H9 (cell line): ENCODE measurements at regions not wholly inside any gene's neighbourhood (a gene's known extent, or its start where the extent isn't known, plus 50 kb on each side); places are given as distances from the start of the nearest gene placed in this dataset.

Experiments used
- DNase-seq: peaks from one replicate; pipeline ENCODE4 v3.0.0-alpha.2; 2017
- H2AFZ ChIP-seq: one replicate; pipeline ENCODE4 v1.6.1; 2013; ENCODE audit warnings: mild to moderate bottlenecking, low read length, control low read depth, moderate library complexity
- H2AK5ac ChIP-seq: 2 replicates; pipeline ENCODE4 v1.6.1; 2013; ENCODE audit warnings: low read length, control low read depth, mixed read lengths; ENCODE audit not compliant: insufficient read length
- H2BK120ac ChIP-seq: one replicate; pipeline ENCODE4 v1.6.1; 2013; ENCODE audit warnings: low read depth, mild to moderate bottlenecking, low read length, control low read depth, inconsistent platforms; ENCODE audit not compliant: poor library complexity, severe bottlenecking
- H2BK12ac ChIP-seq: 2 replicates; pipeline ENCODE4 v1.6.1; 2013; ENCODE audit warnings: low read length, control low read depth, mixed read lengths, low read depth; ENCODE audit not compliant: insufficient read length
- H2BK15ac ChIP-seq: 2 replicates; pipeline ENCODE4 v1.6.1; 2013; ENCODE audit warnings: low read depth, low read length, control low read depth
- H2BK20ac ChIP-seq: one replicate; pipeline ENCODE4 v1.6.1; 2013; ENCODE audit warnings: low read depth, mild to moderate bottlenecking, low read length, control low read depth, inconsistent platforms; ENCODE audit not compliant: poor library complexity, severe bottlenecking
- H2BK5ac ChIP-seq: 2 replicates; pipeline ENCODE4 v1.6.1; 2013; ENCODE audit warnings: low read length, control low read depth, mixed read lengths; ENCODE audit not compliant: insufficient read length
- H3K14ac ChIP-seq: 2 replicates; pipeline ENCODE4 v1.6.1; 2013; ENCODE audit warnings: low read length, control low read depth; ENCODE audit not compliant: insufficient read depth
- H3K18ac ChIP-seq: 2 replicates; pipeline ENCODE4 v1.6.1; 2013; ENCODE audit warnings: low read depth, mild to moderate bottlenecking, mixed read lengths, low read length, control low read depth; ENCODE audit not compliant: insufficient read length
- H3K23ac ChIP-seq: 2 replicates; pipeline ENCODE4 v1.6.1; 2013; ENCODE audit warnings: low read length, control low read depth, mixed read lengths, low read depth; ENCODE audit not compliant: insufficient read length
- H3K23me2 ChIP-seq: 2 replicates; pipeline ENCODE4 v1.6.1; 2013; ENCODE audit warnings: low read depth, mild to moderate bottlenecking, mixed read lengths, low read length, control low read depth; ENCODE audit not compliant: insufficient read length, poor library complexity, severe bottlenecking
- H3K27ac ChIP-seq: 2 replicates; pipeline ENCODE4 v1.5.1; 2013; ENCODE audit warnings: low read length, control low read depth, mixed read lengths, low read depth; ENCODE audit not compliant: insufficient read length
- H3K27me3 ChIP-seq: 2 replicates; pipeline ENCODE4 v1.6.1; 2013; ENCODE audit warnings: low read length, control low read depth, inconsistent platforms; ENCODE audit not compliant: insufficient read depth
- H3K4ac ChIP-seq: 2 replicates; pipeline ENCODE4 v1.6.1; 2013; ENCODE audit warnings: low read depth, mild to moderate bottlenecking, control low read depth, inconsistent platforms, low read length, moderate library complexity
- H3K4me1 ChIP-seq: 2 replicates; pipeline ENCODE4 v1.6.1; 2013; ENCODE audit warnings: low read length, control low read depth, inconsistent platforms; ENCODE audit not compliant: insufficient read depth
- H3K4me2 ChIP-seq: 2 replicates; pipeline ENCODE4 v1.6.1; 2013; ENCODE audit warnings: low read length, control low read depth, mixed read lengths; ENCODE audit not compliant: insufficient read length, insufficient read depth
- H3K56ac ChIP-seq: 2 replicates; pipeline ENCODE4 v1.6.1; 2013; ENCODE audit warnings: low read depth, mild to moderate bottlenecking, mixed read lengths, low read length, control low read depth; ENCODE audit not compliant: insufficient read length
- H3K79me1 ChIP-seq: 2 replicates; pipeline ENCODE4 v1.6.1; 2013; ENCODE audit warnings: low read depth, mild to moderate bottlenecking, moderate library complexity, low read length, control low read depth, inconsistent platforms; ENCODE audit not compliant: insufficient read depth, poor library complexity, severe bottlenecking
- H3K79me2 ChIP-seq: 2 replicates; pipeline ENCODE4 v1.6.1; 2013; ENCODE audit warnings: low read length, control low read depth, inconsistent platforms; ENCODE audit not compliant: insufficient read depth
- H3K9ac ChIP-seq: 2 replicates; pipeline ENCODE4 v1.6.1; 2013; ENCODE audit warnings: low read length, control low read depth, mixed read lengths; ENCODE audit not compliant: insufficient read length; ENCODE audit errors: extremely low read depth
- H3K9me3 ChIP-seq: one replicate; pipeline ENCODE4 v1.6.1; 2013; ENCODE audit warnings: low read depth, low read length, inconsistent platforms; ENCODE audit not compliant: control insufficient read depth
- H3T11ph ChIP-seq: one replicate; pipeline ENCODE4 v1.6.1; 2013; ENCODE audit warnings: mild to moderate bottlenecking, low read length, control low read depth, inconsistent platforms
- H4K20me1 ChIP-seq: one replicate; pipeline ENCODE4 v1.6.1; 2013; ENCODE audit not compliant: control insufficient read depth, insufficient read length, insufficient read depth
- H4K5ac ChIP-seq: 2 replicates; pipeline ENCODE4 v1.6.1; 2013; ENCODE audit warnings: low read depth, mild to moderate bottlenecking, mixed read lengths, low read length, control low read depth; ENCODE audit not compliant: insufficient read length
- H4K8ac ChIP-seq: replicated peaks from 2 replicates; pipeline ENCODE4 v1.6.1; 2013; ENCODE audit warnings: low read length, control low read depth, mixed read lengths, low read depth; ENCODE audit not compliant: insufficient read length
- H4K91ac ChIP-seq: 2 replicates; pipeline ENCODE4 v1.6.1; 2013; ENCODE audit warnings: low read depth, mild to moderate bottlenecking, moderate library complexity, mixed read lengths, low read length, control low read depth; ENCODE audit not compliant: insufficient read length
- H3K27ac Mint-ChIP-seq, 3 experiments: 2 replicates in 2 of 3; 3 replicates in 1 of 3; pipeline ENCODE4 v1.8.0; 2020 to 2021; ENCODE audit warnings: mixed read lengths in 3 of 3, mild to moderate bottlenecking in 1 of 3, moderate library complexity in 1 of 3
- H3K27me3 Mint-ChIP-seq: 2 replicates; pipeline ENCODE4 v1.8.0; 2021; ENCODE audit warnings: low read depth, mild to moderate bottlenecking, moderate library complexity, mixed read lengths
- H3K36me3 Mint-ChIP-seq, 3 experiments: 2 replicates in 2 of 3; 3 replicates in 1 of 3; pipeline ENCODE4 v1.8.0; 2020 to 2021; ENCODE audit warnings: low read depth in 3 of 3, mixed read lengths in 3 of 3; ENCODE audit not compliant: insufficient read depth in 1 of 3
- H3K4me1 Mint-ChIP-seq, 2 experiments: 2 replicates each; pipeline ENCODE4 v1.8.0; 2020; ENCODE audit warnings: mixed read lengths in 2 of 2
- H3K4me3 Mint-ChIP-seq, 2 experiments: 2 replicates in 1 of 2; 3 replicates in 1 of 2; pipeline ENCODE4 v1.8.0; 2020 to 2021; ENCODE audit warnings: mild to moderate bottlenecking in 2 of 2, mixed read lengths in 2 of 2, moderate library complexity in 1 of 2
- H3K9me3 Mint-ChIP-seq, 2 experiments: 2 replicates in 1 of 2; 3 replicates in 1 of 2; pipeline ENCODE4 v1.8.0; 2020; ENCODE audit warnings: mild to moderate bottlenecking in 2 of 2, mixed read lengths in 2 of 2, moderate library complexity in 1 of 2
- CTCF ChIP-seq: fragments of 200-600 bp; sonication (generic); conservative IDR thresholded peaks from 3 replicates; pipeline ENCODE4 v1.8.0; 2021; ENCODE audit warnings: antibody characterized with exemption, mild to moderate bottlenecking
- WGBS: extraction: QIAGEN DNeasy Blood & Tissue Kit; methylation state at CpG from one replicate; pipeline ENCODE4 v1.1.7; 2013; ENCODE audit warnings: missing lambda C conversion rate, low lambda C conversion rate, mixed read lengths; ENCODE audit not compliant: insufficient read length; ENCODE audit errors: extremely low coverage; 5-methylcytosine and 5-hydroxymethylcytosine counted together

GRCh38 chr17:33924104-33924503 is 331.0 kb upstream of the CCL2 start:
- DNase-seq = no peak
- Histone ChIP-seq H3K4ac (no peak overlapping the region), H3K27me3 (no peaks in the 10 kb centered on the region), H3K79me1 (no peaks in the 10 kb centered on the region), H3K9ac (no peak overlapping the region), H3K56ac (no peak overlapping the region), H2AK5ac (no peak overlapping the region), H3K4me1 (peaks cover 3% of the 10 kb centered on the region; the same call in 1 of the 2 replicates), H3K9me3 (no peaks in the 10 kb centered on the region), H3K4me2 (no peak overlapping the region), H3K79me2 (no peaks in the 10 kb centered on the region), H3K27ac (no peak overlapping the region), H2BK15ac (no peak overlapping the region), H2BK120ac (no peak overlapping the region), H3K23ac (no peak overlapping the region), H3K23me2 (no peaks in the 10 kb centered on the region), H2BK12ac (no peak overlapping the region), H3T11ph (no peak overlapping the region), H4K20me1 (peaks cover 3% of the 10 kb centered on the region), H2AFZ (no peak overlapping the region), H4K8ac (no peak overlapping the region), H2BK5ac (no peak overlapping the region), H4K5ac (no peak overlapping the region), H3K14ac (peak overlapping the region; percentile 56; the same call in 1 of the 2 replicates), H2BK20ac (no peak overlapping the region), H3K18ac (no peak overlapping the region), H4K91ac (no peak overlapping the region)
- no CpG with 5 or more reads among the region's 5 CpGs for whole genome bisulfite sequencing
- TF ChIP-seq CTCF = no peak
- no peak overlapping the region for H3K4me3 Mint-ChIP-seq
- peaks cover 21 to 23% of the 10 kb centered on the region in 2 experiments for H3K4me1 Mint-ChIP-seq
- no peaks in the 10 kb centered on the region for H3K36me3 Mint-ChIP-seq
- H3K9me3 Mint-ChIP-seq = 0 out of 5 replicates have a peak, but pooled peaks cover 0 to 3% of the 10 kb centered on the region in 2 experiments
- H3K27ac Mint-ChIP-seq = no peak overlapping the region
- H3K27me3 Mint-ChIP-seq = peaks cover 7% of the 10 kb centered on the region; the same call in 1 of the 2 replicates
